ENCODE measurements at regions not wholly inside any gene's neighbourhood (a gene's known extent, or its start where the extent isn't known, plus 50 kb on each side); places are given as distances from the start of the nearest gene placed in this dataset.

DNA sequence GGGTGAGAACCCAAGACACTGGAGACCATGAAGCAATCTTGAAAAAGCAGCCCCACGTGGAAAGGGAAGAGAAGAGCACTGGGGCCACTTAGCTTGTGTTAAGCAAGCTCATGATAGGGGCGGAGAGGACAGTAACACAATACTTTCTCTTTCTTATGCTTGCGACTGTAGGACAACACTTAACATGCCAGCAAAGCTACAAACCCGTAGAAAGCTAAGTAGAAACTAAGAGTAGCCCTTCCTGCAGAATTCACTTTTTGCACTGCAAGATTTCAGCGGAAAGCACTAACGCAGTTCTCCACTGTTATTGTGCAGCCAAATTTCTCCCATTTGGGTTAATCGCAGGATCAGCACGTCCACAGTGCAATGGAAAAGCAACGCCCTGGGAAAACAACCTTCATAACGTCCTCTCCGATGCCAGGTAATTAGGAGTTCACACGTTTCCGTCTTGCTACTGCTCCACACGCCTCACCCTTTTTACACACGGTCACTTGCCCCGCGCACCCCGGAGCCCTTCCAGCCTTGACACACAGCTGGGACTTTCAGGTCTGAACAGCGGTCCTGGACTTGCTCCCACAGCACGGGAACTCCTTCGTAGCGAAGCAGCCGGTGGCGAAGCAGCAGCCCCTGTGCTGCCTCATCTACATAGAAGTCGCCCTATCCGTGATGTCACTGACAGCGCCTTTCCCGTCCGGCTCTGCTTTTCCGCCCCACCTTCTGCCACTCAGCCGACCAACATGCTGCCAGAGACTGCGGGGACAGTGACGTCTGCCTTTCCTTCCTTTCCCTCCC is 148.6 kb downstream of the PPIAL4G start (continued):
- TF ChIP-seq ZKSCAN1 (IDR thresholded peaks at IDR 0.05; ENCODE audit: low read depth, low read length) (peak; percentile 56), POLR3G (IDR thresholded peaks at IDR 0.05; ENCODE audit: extremely low read depth, insufficient read length, insufficient replicate concordance) (no peak), ESRRA (IDR thresholded peaks at IDR 0.05; ENCODE audit: borderline replicate concordance, low read depth) (peak; percentile 93), IRF2 (CRISPR knock-in tag; IDR thresholded peaks at IDR 0.05) (no peak), CHD7 (IDR thresholded peaks at IDR 0.05; ENCODE audit: low read depth, low read length) (no peak), NKRF (IDR thresholded peaks at IDR 0.05; ENCODE audit: borderline replicate concordance) (no peak; the same call in 1 of the 2 replicates), ZNF76 (CRISPR knock-in tag; IDR thresholded peaks at IDR 0.05; ENCODE audit: borderline replicate concordance) (peak; percentile 74; the same call in 1 of the 2 replicates), BCL6 (CRISPR knock-in tag; IDR thresholded peaks at IDR 0.05) (no peak; the same call in 1 of the 2 replicates), ZNF24 (IDR thresholded peaks at IDR 0.05) (peak; percentile 78; the same call in 1 of the 2 replicates), HMGXB4 (CRISPR knock-in tag; IDR thresholded peaks at IDR 0.05) (peak; percentile 80; the same call in 1 of the 2 replicates), MAZ (CRISPR knock-in tag; conservative IDR thresholded peaks at IDR 0.05 in 1 of 2, IDR thresholded peaks at IDR 0.05 in 1 of 2) (peak; percentile 69 to 86), RAD51 (IDR thresholded peaks at IDR 0.05; ENCODE audit: borderline replicate concordance, low read depth) (peak; percentile 27; the same call in 1 of the 2 replicates)

Measured in K562 (cell line).